VCaP (cell line): ENCODE measurements at regions not wholly inside any gene's neighbourhood (a gene's known extent, or its start where the extent isn't known, plus 50 kb on each side); places are given as distances from the start of the nearest gene placed in this dataset.

ENCODE experiments used
- H3K27ac ChIP-seq: fragments of 450-650 bp; 2 replicates; pipeline ENCODE4 v1.5.1; 2017
- CTCF ChIP-seq: fragments of 450-650 bp; conservative IDR thresholded peaks from 2 replicates; pipeline ENCODE4 v1.5.1; 2017; ENCODE audit warnings: mild to moderate bottlenecking, moderate library complexity

DNA sequence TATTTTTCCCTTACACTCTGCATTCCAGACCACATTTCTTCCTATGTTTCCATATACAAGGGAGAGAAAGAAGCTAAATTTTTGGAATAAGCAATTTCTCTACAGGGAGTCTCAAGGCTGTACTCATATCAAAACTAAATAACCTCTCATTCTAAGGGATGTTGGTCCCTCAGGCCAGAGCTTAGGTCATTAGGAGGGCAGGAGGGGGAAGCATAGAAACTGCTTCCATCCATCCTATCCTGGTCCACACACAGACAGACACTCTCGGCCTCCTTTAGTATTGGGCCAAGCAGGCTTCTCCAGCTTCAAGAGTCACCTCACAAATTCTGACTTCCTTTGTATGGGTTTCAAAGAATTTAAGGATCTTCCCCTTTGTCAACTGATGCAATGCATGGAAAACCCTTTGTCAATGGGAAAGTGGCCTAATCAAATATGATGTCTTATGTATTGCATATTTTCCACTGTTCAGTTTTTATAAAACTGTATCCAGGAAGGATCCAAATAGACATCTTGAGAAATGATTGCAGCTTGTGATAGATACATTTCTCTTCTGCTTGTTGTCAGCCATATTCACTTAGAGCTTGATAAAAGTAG, 140.7 kb upstream of the RARB start:
- TF ChIP-seq CTCF = no peak

GRCh38 chr3:25288413-25288812, 139.7 kb upstream of the RARB start:
- no peak overlapping the region for H3K27ac ChIP-seq
- TF ChIP-seq CTCF = no peak

More for the DNA sequence above, 140.7 kb upstream of the RARB start:
- H3K27ac ChIP-seq = no peak overlapping the region

- H3K27ac ChIP-seq = no peak overlapping the region
- no peak for TF ChIP-seq CTCF
These were observed 138.9 kb upstream of the RARB start for GRCh38 chr3:25289156-25289555.

GRCh38 chr3:25289663-25290062, 138.4 kb upstream of the RARB start:
- no peak for TF ChIP-seq CTCF
- H3K27ac ChIP-seq = no peak overlapping the region

DNA sequence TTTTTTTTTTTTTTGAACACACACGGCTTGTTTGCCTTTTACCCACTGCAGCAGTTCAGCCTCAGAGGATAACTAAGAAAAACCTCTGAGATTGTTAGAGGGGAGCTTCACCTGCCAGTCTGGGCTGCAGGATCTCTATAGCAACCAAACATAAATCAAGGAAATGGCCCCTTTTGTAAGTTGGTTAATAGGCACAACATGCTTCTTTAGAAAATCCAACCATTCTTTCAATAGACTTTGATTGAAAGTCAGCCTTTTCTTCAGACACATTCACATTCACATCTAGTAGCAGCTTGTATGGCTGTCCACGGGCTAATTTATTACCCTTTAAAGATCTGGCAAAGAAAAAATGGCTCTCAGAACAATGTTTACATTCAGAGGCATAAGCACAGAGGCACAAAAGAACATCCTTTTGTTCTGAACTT, 136.6 kb upstream of the RARB start:
- H3K27ac ChIP-seq = peak overlapping the region; percentile 52
- TF ChIP-seq CTCF = no peak

GRCh38 chr3:25292036-25292435, 136.0 kb upstream of the RARB start:
- H3K27ac ChIP-seq = peak overlapping the region; percentile 52
- no peak for TF ChIP-seq CTCF

- H3K27ac ChIP-seq = peak overlapping the region; percentile 52; the same call in 1 of the 2 replicates
- TF ChIP-seq CTCF = no peak
These were observed 135.5 kb upstream of the RARB start for GRCh38 chr3:25292595-25292994.
